ENCODE measurements at regions not wholly inside any gene's neighbourhood (a gene's known extent, or its start where the extent isn't known, plus 50 kb on each side); places are given as distances from the start of the nearest gene placed in this dataset.

- DNase-seq (ENCODE audit: low read depth) = peak; percentile 15
Measured at GRCh38 chr14:60349663-60350365, 100.8 kb downstream of the PPM1A start.

GRCh38 chr14:60350366-60350720 is 101.3 kb downstream of the PPM1A start:
- no peak for DNase-seq (ENCODE audit: low read depth)

GRCh38 chr14:60353420-60353819 is 104.4 kb downstream of the PPM1A start:
- no peak for DNase-seq (ENCODE audit: low read depth)

- no peak for DNase-seq (ENCODE audit: low read depth)
Measured at GRCh38 chr14:60355768-60356167, 106.7 kb downstream of the PPM1A start.

GRCh38 chr14:60356386-60356785 is 107.4 kb downstream of the PPM1A start:
- DNase-seq (ENCODE audit: low read depth) = no peak

GRCh38 chr14:60356906-60357550 is 108.0 kb downstream of the PPM1A start:
- DNase-seq (ENCODE audit: low read depth) = no peak

GRCh38 chr14:60357551-60358149 is 108.6 kb downstream of the PPM1A start:
- DNase-seq (ENCODE audit: low read depth) = no peak

GRCh38 chr14:60363275-60363674 is 114.3 kb downstream of the PPM1A start:
- no peak for DNase-seq (ENCODE audit: low read depth)

- no peak for DNase-seq (ENCODE audit: low read depth)
Measured at GRCh38 chr14:60363687-60364086, 114.7 kb downstream of the PPM1A start.

- no peak for DNase-seq (ENCODE audit: low read depth)
Measured at GRCh38 chr14:60381909-60382308, 104.0 kb downstream of the C14orf39 start.

All from GM04504 (cell line).